Neutrophil (primary cell): ENCODE measurements at regions not wholly inside any gene's neighbourhood (a gene's known extent, or its start where the extent isn't known, plus 50 kb on each side); places are given as distances from the start of the nearest gene placed in this dataset.
"Not testable (repeated sequence)": the region's sequence is repeated elsewhere in the genome, so short reads cannot be mapped to it uniquely, and the experiment has no call there.

Experiments used
- H3K27ac ChIP-seq: fragments of 200-600 bp; sonication (generic); 2 replicates; pipeline ENCODE4 v1.5.1; 2016; ENCODE audit warnings: mild to moderate bottlenecking, moderate library complexity
- H3K27me3 ChIP-seq: fragments of 200-600 bp; sonication (generic); 2 replicates; pipeline ENCODE4 v1.6.0; 2016; ENCODE audit warnings: mild to moderate bottlenecking
- H3K36me3 ChIP-seq: fragments of 200-600 bp; sonication (generic); 2 replicates; pipeline ENCODE4 v1.5.1; 2017
- H3K4me1 ChIP-seq, 2 experiments: fragments of 200-600 bp in 1 of 2; sonication (generic) in 1 of 2; 1 replicate in 1 of 2; 2 replicates in 1 of 2; pipeline versions ENCODE4 v1.5.1 to v1.6.1; 2013 to 2016; ENCODE audit warnings: low read depth in 1 of 2, low read length in 1 of 2, mild to moderate bottlenecking in 1 of 2, moderate library complexity in 1 of 2; ENCODE audit not compliant: control insufficient read depth in 1 of 2, insufficient read depth in 1 of 2
- H3K4me3 ChIP-seq, 2 experiments: fragments of 200-600 bp in 1 of 2; sonication (generic) in 1 of 2; 1 replicate in 1 of 2; 2 replicates in 1 of 2; pipeline ENCODE4 v1.5.1; 2013 to 2016; ENCODE audit warnings: low read depth in 1 of 2, low read length in 1 of 2, mild to moderate bottlenecking in 1 of 2, moderate library complexity in 1 of 2
- H3K9me3 ChIP-seq: fragments of 200-600 bp; sonication (generic); 2 replicates; pipeline ENCODE4 v1.5.1; 2016
- TF ChIP-seq, protein P1 (sequence below): fragments of 200-600 bp; sonication (generic); IDR thresholded peaks from 2 replicates; pipeline ENCODE4 v1.5.1; 2016; ENCODE audit warnings: antibody characterized with exemption

DNA sequence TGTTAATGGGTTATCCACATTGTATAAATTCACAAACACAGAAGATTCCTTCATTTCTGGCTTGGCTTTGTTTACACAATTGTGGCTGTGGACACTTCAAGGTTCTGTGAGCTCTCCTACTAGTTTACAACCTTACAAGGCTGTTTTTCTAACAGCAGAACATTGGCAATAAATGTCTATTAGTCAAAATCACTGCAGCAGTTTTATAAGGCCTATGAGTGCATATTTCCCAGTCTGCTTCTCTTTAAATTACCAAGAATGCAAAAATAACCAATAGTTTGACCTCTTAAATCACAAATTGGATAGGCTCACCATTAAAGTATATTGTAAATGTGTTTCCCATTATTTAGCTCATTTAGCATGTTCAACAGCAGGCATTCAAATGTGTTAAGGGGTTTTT lies 239.2 kb downstream of the DKK2 start:
- H3K27ac ChIP-seq, result no peak overlapping the region
- H3K9me3 ChIP-seq, result no peaks in the 10 kb centered on the region
- H3K4me3 ChIP-seq, result no peak overlapping the region
- H3K27me3 ChIP-seq, result no peaks in the 10 kb centered on the region
- no peaks in the 10 kb centered on the region for H3K36me3 ChIP-seq
- TF ChIP-seq, protein P1, sequence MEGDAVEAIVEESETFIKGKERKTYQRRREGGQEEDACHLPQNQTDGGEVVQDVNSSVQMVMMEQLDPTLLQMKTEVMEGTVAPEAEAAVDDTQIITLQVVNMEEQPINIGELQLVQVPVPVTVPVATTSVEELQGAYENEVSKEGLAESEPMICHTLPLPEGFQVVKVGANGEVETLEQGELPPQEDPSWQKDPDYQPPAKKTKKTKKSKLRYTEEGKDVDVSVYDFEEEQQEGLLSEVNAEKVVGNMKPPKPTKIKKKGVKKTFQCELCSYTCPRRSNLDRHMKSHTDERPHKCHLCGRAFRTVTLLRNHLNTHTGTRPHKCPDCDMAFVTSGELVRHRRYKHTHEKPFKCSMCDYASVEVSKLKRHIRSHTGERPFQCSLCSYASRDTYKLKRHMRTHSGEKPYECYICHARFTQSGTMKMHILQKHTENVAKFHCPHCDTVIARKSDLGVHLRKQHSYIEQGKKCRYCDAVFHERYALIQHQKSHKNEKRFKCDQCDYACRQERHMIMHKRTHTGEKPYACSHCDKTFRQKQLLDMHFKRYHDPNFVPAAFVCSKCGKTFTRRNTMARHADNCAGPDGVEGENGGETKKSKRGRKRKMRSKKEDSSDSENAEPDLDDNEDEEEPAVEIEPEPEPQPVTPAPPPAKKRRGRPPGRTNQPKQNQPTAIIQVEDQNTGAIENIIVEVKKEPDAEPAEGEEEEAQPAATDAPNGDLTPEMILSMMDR, result no peak
- H3K4me1 ChIP-seq, result no peaks in the 10 kb centered on the region

DNA sequence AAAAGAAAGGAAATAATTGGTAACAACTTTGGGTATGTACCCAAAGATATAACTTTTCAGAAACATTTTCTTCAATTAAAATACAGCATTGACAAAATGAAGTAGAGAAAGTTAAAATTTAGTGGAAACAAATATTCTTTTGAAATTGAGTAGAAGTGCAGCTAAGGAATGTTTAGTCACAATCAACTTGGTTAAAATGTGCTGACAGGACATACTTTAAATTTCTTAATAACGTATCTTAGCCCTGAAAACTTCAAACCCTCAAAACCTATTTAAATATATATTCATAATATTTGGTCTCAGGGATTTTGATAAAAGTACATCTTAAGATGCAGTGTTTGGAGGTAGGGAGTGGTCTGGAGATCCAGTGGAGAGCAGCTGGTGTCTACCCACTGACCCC lies 240.8 kb downstream of the DKK2 start:
- no peak overlapping the region for H3K4me3 ChIP-seq
- H3K36me3 ChIP-seq, result no peaks in the 10 kb centered on the region
- H3K27ac ChIP-seq, result no peak overlapping the region
- H3K4me1 ChIP-seq, result no peaks in the 10 kb centered on the region
- TF ChIP-seq, protein P1, result no peak
- H3K27me3 ChIP-seq, result no peaks in the 10 kb centered on the region
- no peaks in the 10 kb centered on the region for H3K9me3 ChIP-seq

DNA sequence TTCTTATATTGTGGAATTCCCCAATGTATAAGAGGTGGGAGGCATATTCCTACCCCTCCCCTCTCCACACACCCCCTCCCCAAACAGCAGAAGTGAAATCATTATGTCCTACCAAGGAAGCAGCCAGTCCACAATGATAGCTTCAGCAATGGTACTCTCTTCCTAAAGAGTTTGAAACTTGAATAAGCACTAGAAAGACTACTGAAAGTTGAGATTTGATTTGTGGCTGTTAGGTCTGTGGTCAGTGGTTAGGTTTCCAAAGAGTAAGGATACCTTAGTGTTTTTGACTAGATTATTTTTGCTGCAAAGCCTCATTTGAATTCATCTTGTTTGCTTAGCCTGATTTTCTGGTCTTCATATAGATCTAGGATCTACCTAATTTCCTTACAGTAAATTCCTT lies 242.2 kb downstream of the DKK2 start:
- no peaks in the 10 kb centered on the region for H3K9me3 ChIP-seq
- H3K27me3 ChIP-seq, result no peaks in the 10 kb centered on the region
- H3K4me1 ChIP-seq, result no peaks in the 10 kb centered on the region
- H3K27ac ChIP-seq, result no peak overlapping the region
- TF ChIP-seq, protein P1, result no peak
- no peak overlapping the region for H3K4me3 ChIP-seq
- no peaks in the 10 kb centered on the region for H3K36me3 ChIP-seq

DNA sequence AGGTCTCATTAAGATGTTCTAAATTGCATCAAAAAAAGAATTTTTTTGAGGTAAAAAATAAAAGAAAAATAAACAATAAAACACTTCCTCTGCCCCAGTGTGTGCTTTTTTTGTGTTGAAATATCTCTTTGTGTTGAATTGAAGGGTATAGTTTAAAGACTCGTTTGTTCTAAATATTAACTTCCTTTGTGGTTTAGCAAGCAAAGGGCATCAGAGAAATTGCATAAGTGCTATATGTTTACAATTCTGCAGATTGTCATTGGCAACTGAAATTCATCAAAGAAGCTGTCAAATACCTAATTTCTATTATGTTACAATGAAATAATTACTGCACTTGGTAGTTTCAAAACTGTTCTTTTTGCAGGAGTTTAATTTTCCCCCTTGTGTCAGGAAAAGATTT lies 260.5 kb downstream of the DKK2 start:
- TF ChIP-seq, protein P1, result no peak
- Histone ChIP-seq H3K27me3 (no peaks in the 10 kb centered on the region), H3K4me3 (no peak overlapping the region), H3K36me3 (no peaks in the 10 kb centered on the region), H3K27ac (no peak overlapping the region), H3K9me3 (no peaks in the 10 kb centered on the region), H3K4me1 (no peaks in the 10 kb centered on the region)

DNA sequence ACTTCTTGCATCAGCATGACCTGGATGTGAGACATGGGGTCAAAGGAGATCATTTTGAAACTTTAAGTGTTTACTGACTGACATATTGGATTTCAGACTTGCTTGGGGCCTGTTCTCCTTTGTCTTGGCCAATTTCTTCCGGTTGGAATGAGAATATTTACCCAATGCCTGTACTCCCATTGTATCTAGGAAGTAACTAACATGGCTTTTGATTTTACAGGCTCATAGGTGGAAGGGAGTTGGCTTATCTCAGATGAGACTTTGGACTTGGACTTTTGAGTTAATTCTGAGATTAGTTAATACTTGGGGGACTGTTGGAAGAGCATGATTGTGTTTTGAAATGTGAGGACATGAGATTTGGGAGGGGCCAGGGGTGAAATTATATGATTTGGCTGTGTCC lies 262.1 kb downstream of the DKK2 start:
- H3K36me3 ChIP-seq, H3K4me1 ChIP-seq, H3K27me3 ChIP-seq, H3K27ac ChIP-seq, H3K4me3 ChIP-seq, H3K9me3 ChIP-seq: not testable (repeated sequence)

DNA sequence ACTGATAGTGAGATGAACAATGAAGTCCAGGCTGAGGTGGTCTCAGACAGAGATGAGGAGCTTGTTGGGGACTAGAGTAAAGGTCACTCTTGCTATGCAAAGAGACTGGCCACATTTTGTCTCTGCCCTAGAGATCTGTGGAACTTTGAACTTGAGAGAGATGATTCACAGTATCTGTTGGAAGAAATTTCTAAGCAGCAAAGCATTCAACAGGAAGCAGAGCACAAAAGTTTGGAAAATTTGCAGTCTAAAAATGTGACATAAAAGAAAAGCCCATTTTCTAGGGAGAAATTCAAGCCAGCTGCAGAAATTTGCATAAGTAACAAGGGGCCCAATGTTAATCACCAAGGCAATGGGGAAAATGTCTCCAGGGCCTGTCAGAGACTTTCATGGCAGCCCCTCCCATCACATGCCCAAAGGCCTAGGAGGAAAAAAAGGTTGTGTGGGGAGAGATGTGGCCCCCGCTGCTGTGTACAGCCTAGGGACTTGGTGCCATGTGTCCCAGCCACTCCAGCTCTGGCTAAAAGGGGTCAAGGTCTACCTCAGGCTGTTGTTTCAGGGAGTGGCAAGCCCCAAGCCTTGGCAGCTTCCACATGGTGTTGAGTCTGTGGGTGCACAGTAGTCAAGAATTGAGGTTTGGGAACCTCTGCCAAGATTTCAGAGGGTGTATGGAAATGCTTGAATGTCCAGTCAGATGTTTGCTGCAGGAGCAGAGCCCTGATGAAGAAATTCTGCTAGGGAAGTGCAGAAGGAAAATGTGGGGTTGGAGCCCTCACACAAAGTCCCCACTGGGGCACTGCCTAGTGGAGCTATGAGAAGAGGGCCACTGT lies 262.8 kb downstream of the DKK2 start:
- Histone ChIP-seq H3K27me3 (no peaks in the 10 kb centered on the region), H3K4me1 (no peaks in the 10 kb centered on the region), H3K4me3 (no peak overlapping the region), H3K36me3 (no peaks in the 10 kb centered on the region), H3K27ac (no peak overlapping the region), H3K9me3 (no peaks in the 10 kb centered on the region)
- TF ChIP-seq, protein P1, result no peak
